NB4 (cell line): ENCODE measurements at regions not wholly inside any gene's neighbourhood (a gene's known extent, or its start where the extent isn't known, plus 50 kb on each side); places are given as distances from the start of the nearest gene placed in this dataset.

Source experiments
- MYC ChIP-seq: IDR thresholded peaks from 2 replicates; pipeline ENCODE4 v1.6.1; 2011; ENCODE audit warnings: low read depth, low read length
- POLR2A ChIP-seq: IDR thresholded peaks from 2 replicates; pipeline ENCODE4 v1.6.1; 2011; ENCODE audit warnings: mild to moderate bottlenecking; ENCODE audit not compliant: insufficient read length; ENCODE audit errors: extremely low read depth
- TF ChIP-seq, protein P1 (sequence below): IDR thresholded peaks from one replicate; pipeline ENCODE4 v1.5.1; 2012; ENCODE audit warnings: low read depth, low read length
- TF ChIP-seq, protein P2 (sequence below): IDR thresholded peaks from 2 replicates; pipeline ENCODE4 v1.6.1; 2011; ENCODE audit warnings: low read depth, low read length

DNA sequence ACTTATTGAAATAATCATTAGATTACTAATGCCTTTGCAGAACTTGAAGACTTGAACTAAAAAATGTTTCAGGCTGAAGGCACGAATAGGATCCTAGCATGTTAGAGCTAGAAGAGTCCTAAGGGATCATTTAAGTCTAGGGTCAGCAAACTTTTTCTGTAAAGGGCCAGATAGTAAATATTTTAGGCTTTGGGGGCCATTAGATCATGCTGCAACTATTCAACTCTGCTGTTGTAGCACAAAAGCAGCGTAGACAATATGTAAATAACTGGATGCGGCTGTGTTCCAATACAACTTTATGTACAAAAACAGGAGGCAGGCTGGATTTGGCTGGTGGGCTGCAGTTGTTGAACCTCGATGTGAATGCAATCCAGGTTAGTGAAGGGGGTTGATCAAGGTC lies 221.7 kb downstream of the ATP23 start:
- TF ChIP-seq, protein P1, sequence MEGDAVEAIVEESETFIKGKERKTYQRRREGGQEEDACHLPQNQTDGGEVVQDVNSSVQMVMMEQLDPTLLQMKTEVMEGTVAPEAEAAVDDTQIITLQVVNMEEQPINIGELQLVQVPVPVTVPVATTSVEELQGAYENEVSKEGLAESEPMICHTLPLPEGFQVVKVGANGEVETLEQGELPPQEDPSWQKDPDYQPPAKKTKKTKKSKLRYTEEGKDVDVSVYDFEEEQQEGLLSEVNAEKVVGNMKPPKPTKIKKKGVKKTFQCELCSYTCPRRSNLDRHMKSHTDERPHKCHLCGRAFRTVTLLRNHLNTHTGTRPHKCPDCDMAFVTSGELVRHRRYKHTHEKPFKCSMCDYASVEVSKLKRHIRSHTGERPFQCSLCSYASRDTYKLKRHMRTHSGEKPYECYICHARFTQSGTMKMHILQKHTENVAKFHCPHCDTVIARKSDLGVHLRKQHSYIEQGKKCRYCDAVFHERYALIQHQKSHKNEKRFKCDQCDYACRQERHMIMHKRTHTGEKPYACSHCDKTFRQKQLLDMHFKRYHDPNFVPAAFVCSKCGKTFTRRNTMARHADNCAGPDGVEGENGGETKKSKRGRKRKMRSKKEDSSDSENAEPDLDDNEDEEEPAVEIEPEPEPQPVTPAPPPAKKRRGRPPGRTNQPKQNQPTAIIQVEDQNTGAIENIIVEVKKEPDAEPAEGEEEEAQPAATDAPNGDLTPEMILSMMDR, result no peak
- TF ChIP-seq POLR2A (no peak), MYC (no peak)
- TF ChIP-seq, protein P2, sequence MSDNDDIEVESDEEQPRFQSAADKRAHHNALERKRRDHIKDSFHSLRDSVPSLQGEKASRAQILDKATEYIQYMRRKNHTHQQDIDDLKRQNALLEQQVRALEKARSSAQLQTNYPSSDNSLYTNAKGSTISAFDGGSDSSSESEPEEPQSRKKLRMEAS, result no peak
